ENCODE measurements at regions not wholly inside any gene's neighbourhood (a gene's known extent, or its start where the extent isn't known, plus 50 kb on each side); places are given as distances from the start of the nearest gene placed in this dataset.

GRCh38 chr3:27779176-27779575 lies 57.1 kb upstream of the EOMES start:
- H3K27me3 ChIP-seq: no peaks in the 10 kb centered on the region
- no peaks in the 10 kb centered on the region for H3K36me3 ChIP-seq
- no peak overlapping the region for H3K4me3 ChIP-seq
- no peaks in the 10 kb centered on the region for H3K4me1 ChIP-seq (ENCODE audit: low read depth)
- H3K27ac ChIP-seq: no peak overlapping the region
- DNase-seq (ENCODE audit: low read depth in 1 of 2, low spot score in 1 of 2): no peak
- no peaks in the 10 kb centered on the region for H3K9me3 ChIP-seq (ENCODE audit: low read depth)
- no peak for TF ChIP-seq CTCF (IDR thresholded peaks at IDR 0.05; ENCODE audit: low read depth, low read length)

GRCh38 chr3:27789420-27789819 lies 67.3 kb upstream of the EOMES start:
- Histone ChIP-seq H3K9me3 (ENCODE audit: low read depth) (no peaks in the 10 kb centered on the region), H3K4me1 (ENCODE audit: low read depth) (no peaks in the 10 kb centered on the region), H3K27ac (no peak overlapping the region), H3K36me3 (no peaks in the 10 kb centered on the region), H3K27me3 (no peaks in the 10 kb centered on the region), H3K4me3 (no peak overlapping the region)
- no peak for DNase-seq (ENCODE audit: low read depth in 1 of 2, low spot score in 1 of 2)
- TF ChIP-seq CTCF (IDR thresholded peaks at IDR 0.05; ENCODE audit: low read depth, low read length): no peak

- no peak overlapping the region for H3K27ac ChIP-seq
- H3K9me3 ChIP-seq (ENCODE audit: low read depth): no peaks in the 10 kb centered on the region
- DNase-seq (ENCODE audit: low read depth in 1 of 2, low spot score in 1 of 2): no peak
- no peak overlapping the region for H3K4me3 ChIP-seq
- H3K36me3 ChIP-seq: no peaks in the 10 kb centered on the region
- TF ChIP-seq CTCF (IDR thresholded peaks at IDR 0.05; ENCODE audit: low read depth, low read length): no peak
- no peaks in the 10 kb centered on the region for H3K4me1 ChIP-seq (ENCODE audit: low read depth)
- H3K27me3 ChIP-seq: no peaks in the 10 kb centered on the region
Observed at GRCh38 chr3:27791956-27792355, 69.8 kb upstream of the EOMES start.

- Histone ChIP-seq H3K9me3 (ENCODE audit: low read depth) (no peaks in the 10 kb centered on the region), H3K27me3 (no peaks in the 10 kb centered on the region), H3K36me3 (no peaks in the 10 kb centered on the region), H3K27ac (no peak overlapping the region), H3K4me3 (no peak overlapping the region), H3K4me1 (ENCODE audit: low read depth) (no peaks in the 10 kb centered on the region)
- no peak for DNase-seq (ENCODE audit: low read depth in 1 of 2, low spot score in 1 of 2)
- no peak for TF ChIP-seq CTCF (IDR thresholded peaks at IDR 0.05; ENCODE audit: low read depth, low read length)
Observed at GRCh38 chr3:27792869-27793268, 70.7 kb upstream of the EOMES start.

GRCh38 chr3:27794211-27794610 lies 72.1 kb upstream of the EOMES start:
- H3K4me1 ChIP-seq (ENCODE audit: low read depth): no peaks in the 10 kb centered on the region
- no peaks in the 10 kb centered on the region for H3K27me3 ChIP-seq
- no peaks in the 10 kb centered on the region for H3K9me3 ChIP-seq (ENCODE audit: low read depth)
- no peak for TF ChIP-seq CTCF (IDR thresholded peaks at IDR 0.05; ENCODE audit: low read depth, low read length)
- DNase-seq (ENCODE audit: low read depth in 1 of 2, low spot score in 1 of 2): no peak
- H3K4me3 ChIP-seq: no peak overlapping the region
- H3K36me3 ChIP-seq: no peaks in the 10 kb centered on the region
- H3K27ac ChIP-seq: no peak overlapping the region

GRCh38 chr3:27796365-27796875 lies 74.3 kb upstream of the EOMES start:
- Histone ChIP-seq H3K9me3 (ENCODE audit: low read depth) (no peaks in the 10 kb centered on the region), H3K27ac (no peak overlapping the region), H3K27me3 (no peaks in the 10 kb centered on the region), H3K36me3 (no peaks in the 10 kb centered on the region), H3K4me3 (no peak overlapping the region), H3K4me1 (ENCODE audit: low read depth) (no peaks in the 10 kb centered on the region)
- no peak for DNase-seq (ENCODE audit: low read depth in 1 of 2, low spot score in 1 of 2)
- TF ChIP-seq CTCF (IDR thresholded peaks at IDR 0.05; ENCODE audit: low read depth, low read length): no peak
